Keratinocyte (primary cell): ENCODE measurements at regions not wholly inside any gene's neighbourhood (a gene's known extent, or its start where the extent isn't known, plus 50 kb on each side); places are given as distances from the start of the nearest gene placed in this dataset.

ENCODE experiments used
- CTCF ChIP-seq, 3 experiments: IDR thresholded peaks in 1 of 3; conservative IDR thresholded peaks in 1 of 3; optimal IDR thresholded peaks in 1 of 3; 2 replicates in 2 of 3; 3 replicates in 1 of 3; pipeline versions ENCODE3 to v1.5.1; 2011; ENCODE audit warnings: low read length in 3 of 3, mild to moderate bottlenecking in 3 of 3, moderate library complexity in 2 of 3, control low read depth in 1 of 3, inconsistent platforms in 1 of 3; ENCODE audit not compliant: insufficient read depth in 2 of 3; ENCODE audit errors: extremely low read depth in 1 of 3
- EZH2 ChIP-seq: IDR thresholded peaks from one replicate; pipeline ENCODE4 v1.6.1; 2012; ENCODE audit warnings: inconsistent platforms, mild to moderate bottlenecking, low read length, moderate library complexity

- TF ChIP-seq CTCF (optimal IDR thresholded peaks at IDR 0.05 in 1 of 3, IDR thresholded peaks at IDR 0.05 in 1 of 3, conservative IDR thresholded peaks at IDR 0.05 in 1 of 3; ENCODE audit: extremely low read depth in 1 of 3, insufficient read depth in 2 of 3, low read length in 3 of 3): no peak
- TF ChIP-seq EZH2: no peak
Measured at GRCh38 chr1:194230351-194231144, 1044.1 kb upstream of the B3GALT2 start.
